NOMO-1 treated with DMSO at 0.1 percent for 48 hours (cell line): ENCODE measurements at regions not wholly inside any gene's neighbourhood (a gene's known extent, or its start where the extent isn't known, plus 50 kb on each side); places are given as distances from the start of the nearest gene placed in this dataset.
A peak's percentile ranks its signal among the peaks of the same experiment; 100 is the strongest.
"Not testable (repeated sequence)": the region's sequence is repeated elsewhere in the genome, so short reads cannot be mapped to it uniquely, and the experiment has no call there.

Source experiments
- DNase-seq: peaks from one replicate; lab custom pipeline; 2025; ENCODE audit not compliant: unreplicated experiment; lab: John Stamatoyannopoulos, UW

DNA sequence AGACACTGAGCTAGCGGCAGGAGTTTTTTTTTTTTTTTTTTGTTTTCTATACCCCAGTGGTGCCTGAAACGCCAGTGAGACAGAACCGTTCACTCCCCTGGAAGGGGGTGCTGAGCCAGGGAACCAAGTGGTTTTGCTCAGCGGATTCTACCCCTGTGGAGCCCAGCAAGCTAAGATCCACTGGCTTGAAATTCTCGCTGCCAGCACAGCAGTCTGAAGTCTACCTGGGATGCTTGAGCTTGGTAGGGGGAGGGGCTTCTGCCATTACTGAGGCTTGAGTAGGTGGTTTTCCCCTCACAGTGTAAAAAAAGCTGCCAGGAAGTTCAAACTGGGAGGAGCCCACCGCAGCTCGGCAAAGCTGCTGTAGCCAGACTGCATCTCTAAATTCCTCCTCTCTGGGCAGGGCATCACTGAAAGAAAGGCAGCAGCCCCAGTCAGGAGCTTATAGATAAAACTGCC lies 173.0 kb downstream of the DMAC1 start:
- DNase-seq: not testable (repeated sequence)

DNA sequence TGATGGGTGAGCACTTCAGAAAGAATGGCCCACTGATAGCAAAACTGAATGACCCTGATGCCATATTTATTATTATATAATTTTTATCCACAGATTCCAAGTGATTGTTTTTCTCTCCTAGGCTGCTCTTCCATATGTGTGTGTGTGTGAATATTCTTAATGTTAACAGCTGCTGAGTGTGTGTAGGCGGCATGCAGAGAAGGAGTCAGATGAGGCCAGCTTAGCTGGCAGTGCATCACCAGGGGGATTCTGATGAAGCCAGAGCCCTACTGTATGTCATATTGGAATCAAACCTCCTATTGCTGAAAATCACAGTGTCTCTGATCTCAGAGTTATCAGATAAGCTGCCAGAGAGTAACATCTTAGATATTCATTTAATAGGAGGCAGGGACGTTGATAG lies 177.1 kb downstream of the DMAC1 start:
- DNase-seq: no peak

GRCh38 chr9:7615344-7615743 lies 184.2 kb downstream of the DMAC1 start:
- no peak for DNase-seq

DNA sequence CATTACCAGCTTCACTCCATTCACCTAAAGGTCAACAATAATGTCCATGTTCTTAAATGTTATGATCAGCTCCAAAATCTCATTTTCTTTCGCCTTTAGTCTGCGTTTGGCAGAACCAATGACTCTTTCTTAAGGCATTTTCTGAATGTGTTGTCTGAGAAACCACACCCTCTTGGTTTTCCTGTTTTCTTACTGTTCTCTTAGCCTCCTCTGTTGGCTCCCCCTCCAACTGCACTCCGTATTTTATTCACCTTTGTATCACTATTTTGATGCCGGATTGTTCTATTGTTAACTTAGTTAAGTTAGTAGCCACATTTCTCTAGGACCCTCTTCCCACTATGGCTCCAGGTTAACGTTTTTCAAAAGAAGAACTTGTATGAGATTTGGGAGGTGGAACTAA lies 185.6 kb downstream of the DMAC1 start:
- no peak for DNase-seq

DNA sequence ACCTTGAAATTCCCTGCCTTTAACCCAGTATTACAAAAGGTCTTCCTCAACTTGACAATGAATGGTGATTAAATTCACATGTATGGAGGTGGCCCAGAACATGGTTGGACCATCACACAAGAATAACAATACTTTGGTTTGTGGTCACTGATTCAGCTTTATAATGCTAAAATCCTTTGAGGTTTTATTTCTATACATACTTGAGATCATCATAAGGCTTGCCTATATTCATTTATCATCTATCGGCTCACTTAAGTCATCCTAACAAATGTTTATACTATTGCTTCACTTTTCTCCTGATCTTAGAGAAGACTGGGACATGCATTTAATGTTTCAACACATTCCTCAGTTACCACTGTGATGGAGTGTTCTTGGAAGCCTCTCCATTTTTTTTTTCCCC lies 191.3 kb downstream of the DMAC1 start:
- no peak for DNase-seq

DNA sequence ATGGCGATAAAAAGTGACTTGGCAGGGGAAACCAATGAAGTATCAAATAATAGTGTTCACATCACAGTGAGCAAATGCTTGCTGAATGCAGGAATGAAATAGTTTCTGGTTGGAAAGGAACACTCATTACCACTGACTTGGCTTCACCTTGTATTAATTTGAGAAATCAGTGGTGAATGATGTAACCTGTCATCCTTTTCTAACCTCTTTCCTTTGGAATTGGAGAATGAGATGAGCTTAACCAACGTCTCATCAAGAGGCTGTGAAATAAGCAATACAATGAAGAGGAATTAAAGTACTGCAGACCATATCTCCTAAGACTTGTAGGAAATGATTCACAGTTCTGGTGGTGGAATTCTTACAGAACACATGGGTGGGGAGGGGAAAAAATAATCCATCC lies 192.2 kb downstream of the DMAC1 start:
- DNase-seq: no peak

GRCh38 chr9:7606591-7606990 lies 193.0 kb downstream of the DMAC1 start:
- no peak for DNase-seq

GRCh38 chr9:7601739-7602138 lies 197.8 kb downstream of the DMAC1 start:
- no peak for DNase-seq

DNA sequence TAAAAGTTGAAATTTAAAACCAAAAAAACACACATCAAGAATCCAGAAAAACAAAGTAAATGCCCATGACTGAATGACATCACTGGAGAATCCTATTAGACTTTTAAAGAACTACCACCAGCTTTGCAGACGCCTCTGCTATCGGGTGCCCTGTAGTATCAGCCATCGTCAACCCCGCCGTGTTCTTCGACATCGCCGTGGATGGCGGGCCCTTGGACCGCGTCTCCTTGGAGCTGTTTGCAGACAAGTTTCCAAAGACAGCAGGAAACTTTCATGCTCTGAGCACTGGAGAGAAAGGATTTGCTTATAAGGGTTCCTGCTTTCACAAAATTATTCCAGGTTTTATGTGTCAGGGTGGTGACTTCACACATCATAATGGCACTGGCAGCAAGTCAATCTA lies 201.9 kb downstream of the DMAC1 start:
- no peak for DNase-seq

- no peak for DNase-seq
These were observed 207.0 kb downstream of the DMAC1 start for GRCh38 chr9:7592321-7593316.

DNA sequence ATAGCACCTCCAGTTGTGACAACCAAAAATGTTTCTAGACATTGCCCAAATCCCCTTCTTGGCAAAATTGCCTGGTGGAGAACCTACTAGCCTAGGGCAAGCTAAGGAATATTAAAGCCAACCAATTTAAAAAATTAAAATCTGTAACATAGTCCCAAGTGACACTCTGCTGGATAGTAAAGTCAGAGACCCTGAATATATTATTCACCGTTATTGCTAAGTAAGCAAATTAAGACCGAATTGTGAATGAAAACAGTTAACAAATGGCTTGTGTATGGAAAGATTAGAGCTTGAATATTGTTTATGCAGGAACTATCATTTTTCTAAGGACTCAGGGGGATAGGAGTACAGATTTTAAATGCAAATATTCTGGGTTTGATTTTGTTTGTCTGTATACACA lies 208.1 kb downstream of the DMAC1 start:
- no peak for DNase-seq

GRCh38 chr9:7580568-7580967 lies 219.0 kb downstream of the DMAC1 start:
- no peak for DNase-seq

- no peak for DNase-seq
These were observed 220.2 kb downstream of the DMAC1 start for GRCh38 chr9:7579351-7579750.

DNA sequence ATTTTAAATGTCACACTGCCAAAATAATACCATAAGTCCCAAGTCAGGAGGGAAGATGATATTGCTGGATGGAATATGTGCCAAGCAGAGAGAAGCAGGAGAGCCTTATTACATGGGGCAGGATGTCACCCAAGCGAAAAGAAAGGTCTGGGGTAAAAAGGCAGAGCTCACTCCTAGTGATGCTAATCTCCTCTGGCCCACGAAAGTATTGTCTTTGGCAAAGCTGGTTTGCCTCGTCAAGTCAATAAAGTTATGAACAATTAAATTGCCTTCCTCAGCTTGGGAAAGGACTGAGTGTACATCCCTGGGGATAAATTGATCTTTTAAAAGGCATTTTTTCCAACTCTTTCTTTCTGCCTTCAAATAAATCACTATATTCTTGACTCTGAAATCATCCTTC lies 220.6 kb downstream of the DMAC1 start:
- no peak for DNase-seq

- peak; percentile 22 for DNase-seq
These were observed 229.4 kb downstream of the DMAC1 start for GRCh38 chr9:7570107-7570720.

GRCh38 chr9:7567687-7568086 lies 231.9 kb downstream of the DMAC1 start:
- DNase-seq: no peak

- no peak for DNase-seq
These were observed 238.0 kb downstream of the DMAC1 start for GRCh38 chr9:7561527-7562080.

DNA sequence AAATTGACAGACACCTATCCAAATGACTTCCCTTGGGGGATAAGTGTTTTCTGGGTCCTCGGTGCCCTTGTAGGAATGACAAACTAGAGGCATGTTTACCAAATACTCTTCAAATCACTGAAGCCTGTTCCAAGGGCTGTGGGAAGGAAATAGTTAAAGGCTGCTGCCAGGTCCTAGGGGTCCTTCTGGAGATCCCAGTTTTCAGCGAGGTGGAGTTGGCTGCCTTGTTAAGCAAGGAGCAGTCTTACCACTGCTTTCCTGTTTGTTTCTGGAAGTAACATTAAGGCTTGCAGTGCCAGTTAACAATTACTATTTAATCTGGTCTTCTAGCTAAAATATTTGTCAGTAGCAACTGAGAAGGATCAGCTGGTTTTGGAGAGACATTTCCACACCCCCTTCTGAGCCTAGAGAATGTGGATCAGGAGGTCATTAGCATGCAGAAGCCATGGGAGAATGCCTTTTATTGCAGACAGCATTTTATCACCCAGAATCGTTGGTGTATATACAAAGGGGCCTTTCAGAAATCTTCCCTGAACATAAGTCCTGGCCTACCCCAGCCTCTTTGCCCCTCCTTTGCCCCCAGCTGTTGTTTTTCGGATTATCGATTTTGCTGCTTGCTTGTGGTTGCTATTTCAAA lies 238.8 kb downstream of the DMAC1 start:
- no peak for DNase-seq

DNA sequence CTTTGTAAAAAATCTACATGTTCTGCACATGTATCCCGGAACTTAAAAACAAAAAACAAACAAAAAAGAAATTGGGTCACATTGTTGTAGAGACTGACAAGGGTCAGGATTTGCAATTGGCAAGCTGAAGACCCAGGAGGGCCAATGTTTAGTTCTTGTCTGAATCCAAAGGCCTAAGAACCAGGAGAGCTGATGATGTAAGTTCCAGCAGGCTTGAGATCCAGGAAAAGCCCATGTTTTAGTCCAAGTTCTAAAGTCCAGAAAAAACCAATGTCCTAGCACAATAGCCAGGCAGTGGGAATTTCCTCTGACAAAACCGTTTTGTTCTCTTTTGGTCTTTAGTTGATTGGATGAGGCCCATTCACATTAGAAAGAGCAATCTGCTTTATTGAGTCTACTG lies 244.9 kb downstream of the DMAC1 start:
- DNase-seq: no peak

- not testable (repeated sequence) for DNase-seq
These were observed 246.9 kb downstream of the DMAC1 start for GRCh38 chr9:7552706-7553105.

DNA sequence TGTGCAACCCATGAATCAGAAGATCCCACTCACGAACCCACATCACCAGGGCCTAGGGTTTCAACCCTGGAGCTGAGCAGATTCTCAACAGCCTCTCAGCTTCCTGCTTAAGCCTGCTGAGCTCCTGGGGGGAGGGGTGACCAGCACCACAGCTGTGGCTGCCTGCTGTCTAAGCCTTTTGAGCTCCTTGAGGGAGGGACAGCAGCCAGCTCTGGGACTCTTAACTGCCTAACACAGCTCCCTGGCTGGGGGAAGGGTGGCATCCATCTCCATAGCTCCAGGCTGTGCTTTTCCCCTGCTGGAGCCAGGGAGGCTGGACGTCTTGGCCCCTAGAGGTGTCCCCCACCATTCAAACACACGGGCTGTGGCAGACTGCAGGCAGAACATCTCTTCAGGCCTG lies 250.3 kb downstream of the DMAC1 start:
- no peak for DNase-seq

- no peak for DNase-seq
These were observed 253.3 kb downstream of the DMAC1 start for GRCh38 chr9:7546261-7546660.
